Type B pancreatic cell (in vitro differentiated cells): ENCODE measurements at regions not wholly inside any gene's neighbourhood (a gene's known extent, or its start where the extent isn't known, plus 50 kb on each side); places are given as distances from the start of the nearest gene placed in this dataset.

Experiments
- DNase-seq: peaks from one replicate; pipeline ENCODE4 v3.0.0; 2021; ENCODE audit warnings: mixed read lengths; ENCODE audit not compliant: unreplicated experiment; ENCODE audit errors: extremely low spot score
- H3K27ac Mint-ChIP-seq: 2 replicates; pipeline ENCODE4 v1.8.0; 2021; ENCODE audit warnings: mild to moderate bottlenecking, mixed read lengths
- H3K27me3 Mint-ChIP-seq: 2 replicates; pipeline ENCODE4 v1.8.0; 2021; ENCODE audit warnings: mixed read lengths
- H3K36me3 Mint-ChIP-seq: 2 replicates; pipeline ENCODE4 v1.8.0; 2021; ENCODE audit warnings: mixed read lengths
- H3K4me1 Mint-ChIP-seq: one replicate; pipeline ENCODE4 v1.8.0; 2021; ENCODE audit warnings: mixed read lengths; ENCODE audit not compliant: unreplicated experiment
- H3K4me3 Mint-ChIP-seq: 2 replicates; pipeline ENCODE4 v1.8.0; 2021; ENCODE audit warnings: mild to moderate bottlenecking, mixed read lengths
- H3K9me3 Mint-ChIP-seq: 2 replicates; pipeline ENCODE4 v1.8.0; 2021; ENCODE audit warnings: mixed read lengths
- CTCF ChIP-seq: fragments of 200-600 bp; sonication (generic); conservative IDR thresholded peaks from 2 replicates; pipeline ENCODE4 v1.5.0; 2021; ENCODE audit warnings: antibody characterized with exemption, mild to moderate bottlenecking

- peak; percentile 63 for TF ChIP-seq CTCF
- DNase-seq: no peak
- Mint-ChIP-seq H3K36me3 (no peaks in the 10 kb centered on the region), H3K9me3 (peaks cover 11% of the 10 kb centered on the region), H3K4me3 (no peak overlapping the region), H3K4me1 (peaks cover 10% of the 10 kb centered on the region), H3K27me3 (peaks cover 5% of the 10 kb centered on the region), H3K27ac (no peak overlapping the region)
Observed at GRCh38 chr5:166341740-166342337, 1949.6 kb upstream of the WWC1 start.

GRCh38 chr5:166342402-166342801 lies 1949.0 kb upstream of the WWC1 start:
- H3K27ac Mint-ChIP-seq: no peak overlapping the region

GRCh38 chr5:166346726-166347374 lies 1944.6 kb upstream of the WWC1 start:
- no peak overlapping the region for H3K4me3 Mint-ChIP-seq
- no peaks in the 10 kb centered on the region for H3K36me3 Mint-ChIP-seq
- H3K27me3 Mint-ChIP-seq: peaks cover 5% of the 10 kb centered on the region
- no peak overlapping the region for H3K27ac Mint-ChIP-seq
- peaks cover 9% of the 10 kb centered on the region for H3K9me3 Mint-ChIP-seq
- no peak for TF ChIP-seq CTCF
- no peak for DNase-seq
- H3K4me1 Mint-ChIP-seq: peaks cover 23% of the 10 kb centered on the region

More at GRCh38 chr5:166342402-166342801, 1949.0 kb upstream of the WWC1 start:
- no peak for DNase-seq
- peaks cover 14% of the 10 kb centered on the region for H3K4me1 Mint-ChIP-seq
- peaks cover 11% of the 10 kb centered on the region for H3K9me3 Mint-ChIP-seq
- TF ChIP-seq CTCF: no peak
- no peak overlapping the region for H3K4me3 Mint-ChIP-seq
- H3K36me3 Mint-ChIP-seq: no peaks in the 10 kb centered on the region
- peaks cover 5% of the 10 kb centered on the region for H3K27me3 Mint-ChIP-seq

DNA sequence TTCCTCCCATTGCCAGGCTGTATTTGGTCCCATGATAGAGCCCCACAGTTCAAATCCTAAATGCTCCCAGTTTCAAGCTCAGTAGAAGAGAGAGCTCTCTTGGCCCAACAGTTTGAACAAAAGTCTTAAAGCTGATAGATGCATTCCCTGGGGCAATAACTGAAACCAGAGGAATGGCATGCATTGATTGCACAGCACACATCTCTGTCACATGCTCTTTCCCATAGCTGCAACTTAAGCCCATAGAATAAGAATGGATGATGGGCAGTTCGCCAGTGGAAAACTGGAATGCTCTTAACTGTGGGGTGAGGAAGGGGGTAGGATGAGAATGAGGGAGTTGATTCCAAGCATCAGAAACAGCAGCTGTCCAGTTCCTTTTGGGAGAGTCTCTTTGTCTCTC lies 1942.4 kb upstream of the WWC1 start:
- DNase-seq: no peak
- Mint-ChIP-seq H3K4me3 (no peak overlapping the region), H3K9me3 (no peaks in the 10 kb centered on the region), H3K27me3 (no peaks in the 10 kb centered on the region), H3K27ac (no peak overlapping the region), H3K36me3 (no peaks in the 10 kb centered on the region), H3K4me1 (peaks cover 18% of the 10 kb centered on the region)
- TF ChIP-seq CTCF: no peak

GRCh38 chr5:166353580-166353979 lies 1937.9 kb upstream of the WWC1 start:
- no peak for DNase-seq
- Mint-ChIP-seq H3K27me3 (no peaks in the 10 kb centered on the region), H3K27ac (no peak overlapping the region), H3K9me3 (peaks cover 3% of the 10 kb centered on the region), H3K4me1 (peaks cover 9% of the 10 kb centered on the region), H3K36me3 (no peaks in the 10 kb centered on the region), H3K4me3 (no peak overlapping the region)
- TF ChIP-seq CTCF: no peak
